Testis (tissue), 2 donors: ENCODE measurements at regions not wholly inside any gene's neighbourhood (a gene's known extent, or its start where the extent isn't known, plus 50 kb on each side); places are given as distances from the start of the nearest gene placed in this dataset.

Experiments
- DNase-seq: peaks from one replicate; pipeline ENCODE4 v3.0.0-alpha.2; 2019
- H3K27ac ChIP-seq, 2 donors: fragments of 200-600 bp; sonication (generic); one replicate each; pipeline ENCODE4 v1.5.1; 2019
- H3K27me3 ChIP-seq: fragments of 200-600 bp; sonication (generic); one replicate; pipeline ENCODE4 v1.5.1; 2019
- H3K36me3 ChIP-seq: fragments of 200-600 bp; sonication (generic); one replicate; pipeline ENCODE4 v1.5.1; 2017; ENCODE audit warnings: low read depth; ENCODE audit errors: missing control alignments
- H3K4me1 ChIP-seq: fragments of 200-600 bp; sonication (generic); one replicate; pipeline ENCODE4 v1.5.1; 2019
- H3K4me3 ChIP-seq, 2 donors: fragments of 200-600 bp; sonication (generic); one replicate each; pipeline ENCODE4 v1.5.1; 2017 to 2019
- H3K9me3 ChIP-seq: fragments of 200-600 bp; sonication (generic); one replicate; pipeline ENCODE4 v1.5.1; 2017
- CTCF ChIP-seq, 3 experiments: fragments of 450-650 bp in 2 of 3; fragments of 200-600 bp in 1 of 3; sonication (generic) in 1 of 3; IDR thresholded peaks; one replicate each; pipeline ENCODE4 v1.5.1; 2016 to 2019; ENCODE audit warnings: antibody characterized with exemption in 3 of 3, mild to moderate bottlenecking in 2 of 3, moderate library complexity in 1 of 3
- POLR2A ChIP-seq: fragments of 450-650 bp; IDR thresholded peaks from one replicate; pipeline ENCODE4 v1.6.1; 2017; ENCODE audit warnings: antibody characterized with exemption, mild to moderate bottlenecking, moderate library complexity
- WGBS, 2 donors: methylation state at CpG; one replicate each; pipeline ENCODE4 v1.1.5; 2018; 5-methylcytosine and 5-hydroxymethylcytosine counted together
- intact Hi-C: fragments of 100-400 bp; cut with DNase I; formaldehyde crosslinking; loops from one replicate; pipeline ENCODE4 v1.15.1; 2023; ENCODE audit warnings: low total_unique reads

DNA sequence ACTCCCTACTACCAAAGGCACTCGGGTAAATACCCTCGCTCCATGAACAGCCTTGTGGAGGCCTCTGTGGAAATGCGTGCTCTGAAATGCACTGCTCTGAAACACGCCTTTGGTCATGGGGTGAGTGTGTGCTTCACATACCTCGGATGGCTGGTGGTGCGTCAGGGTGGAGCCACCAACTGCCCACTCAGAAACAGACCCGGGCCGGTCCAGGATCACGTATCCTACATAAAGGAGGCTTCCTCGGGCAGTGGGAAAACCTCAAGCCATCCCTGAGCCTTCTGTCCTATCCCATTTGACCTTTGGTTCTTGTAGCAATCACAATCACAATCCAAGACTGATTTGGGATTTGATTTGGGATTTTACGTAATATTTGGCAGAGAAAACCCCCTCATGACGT lies 53.5 kb upstream of the ZNF516 start:
- Histone ChIP-seq H3K36me3 (no peaks in the 10 kb centered on the region), H3K27ac (no peak overlapping the region), H3K4me1 (no peaks in the 10 kb centered on the region), H3K9me3 (no peaks in the 10 kb centered on the region), H3K27me3 (no peaks in the 10 kb centered on the region), H3K4me3 (no peak overlapping the region)
- 84 to 85% methylated on average over 11 to 12 of the region's 12 CpGs for WGBS, 2 donors
- intact Hi-C loops: no loop called here
- no peak for TF ChIP-seq CTCF (IDR thresholded peaks at IDR 0.05)
- TF ChIP-seq POLR2A: no peak
- no peak for DNase-seq

DNA sequence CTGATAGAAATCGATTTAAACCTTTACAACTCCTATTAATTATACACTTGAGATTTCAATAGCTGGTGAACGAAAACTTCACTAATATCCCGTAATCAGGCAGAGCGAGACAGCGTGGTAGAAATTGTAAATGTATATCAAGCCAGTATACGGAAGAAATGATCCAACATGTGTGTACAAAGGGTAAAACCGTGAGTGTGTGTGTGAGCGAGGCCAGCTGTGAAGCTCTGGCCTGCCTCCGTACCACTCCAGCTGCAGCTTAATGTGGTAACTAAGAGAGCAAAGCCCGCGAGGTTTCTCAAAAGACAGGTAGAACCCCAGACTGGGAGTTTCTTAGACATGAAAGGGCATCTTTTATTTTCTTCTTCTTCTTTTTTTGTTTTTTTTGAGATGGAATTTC lies 52.3 kb upstream of the ZNF516 start:
- Histone ChIP-seq H3K9me3 (no peaks in the 10 kb centered on the region), H3K4me1 (no peaks in the 10 kb centered on the region), H3K27ac (no peak overlapping the region), H3K4me3 (no peak overlapping the region), H3K36me3 (no peaks in the 10 kb centered on the region), H3K27me3 (no peaks in the 10 kb centered on the region)
- 90 to 93% methylated on average over 11 of the region's 11 CpGs for WGBS, 2 donors
- TF ChIP-seq CTCF (IDR thresholded peaks at IDR 0.05) (no peak), POLR2A (no peak)
- intact Hi-C loops: no loop called here
- DNase-seq: no peak

GRCh38 chr18:76546436-76546835 lies 51.4 kb upstream of the ZNF516 start:
- WGBS, 2 donors: 53 to 62% methylated on average over 6 of the region's 6 CpGs
- Histone ChIP-seq H3K9me3 (no peaks in the 10 kb centered on the region), H3K27me3 (no peaks in the 10 kb centered on the region), H3K4me3 (no peak overlapping the region), H3K36me3 (no peaks in the 10 kb centered on the region), H3K27ac (peak overlapping the region in 1 of 2 donors; percentile 48), H3K4me1 (no peaks in the 10 kb centered on the region)
- DNase-seq: no peak
- TF ChIP-seq CTCF (IDR thresholded peaks at IDR 0.05) (no peak), POLR2A (no peak)
- intact Hi-C loops: no loop called here

DNA sequence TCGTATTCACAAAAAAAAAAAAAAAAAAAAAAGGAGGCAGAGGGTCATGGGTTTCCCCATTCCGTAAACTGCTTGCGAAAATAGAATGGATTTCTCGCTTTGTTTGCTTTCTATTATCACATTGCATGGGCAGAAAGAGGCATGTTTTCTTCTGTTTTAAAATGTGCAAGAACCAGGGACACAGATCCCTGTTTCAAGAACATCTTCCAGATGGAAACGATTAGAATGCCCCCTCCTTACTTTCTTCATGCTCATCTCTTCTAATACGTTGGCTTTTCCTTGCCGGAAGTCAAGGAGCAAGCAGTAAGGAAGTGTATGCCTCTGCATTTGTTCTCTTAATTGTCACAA lies 51.0 kb upstream of the ZNF516 start:
- H3K9me3 ChIP-seq: no peaks in the 10 kb centered on the region
- no peaks in the 10 kb centered on the region for H3K4me1 ChIP-seq
- H3K36me3 ChIP-seq: no peaks in the 10 kb centered on the region
- no peak for DNase-seq
- H3K27me3 ChIP-seq: no peaks in the 10 kb centered on the region
- no peak overlapping the region for H3K4me3 ChIP-seq
- peak overlapping the region in 1 of 2 donors; percentile 48 for H3K27ac ChIP-seq
- TF ChIP-seq POLR2A (no peak), CTCF (IDR thresholded peaks at IDR 0.05) (no peak)
- 44 to 50% methylated on average over 7 of the region's 7 CpGs for whole genome bisulfite sequencing, 2 donors
- intact Hi-C loops: no loop called here

- no peak for DNase-seq
Measured at GRCh38 chr18:76545433-76546087, 50.5 kb upstream of the ZNF516 start.

More at GRCh38 chr18:76545433-76546087, 50.5 kb upstream of the ZNF516 start:
- intact Hi-C loops: no loop called here
- WGBS, 2 donors: 81 to 82% methylated on average over 14 of the region's 14 CpGs
- Histone ChIP-seq H3K4me3 (no peak overlapping the region), H3K27me3 (no peaks in the 10 kb centered on the region), H3K27ac (no peak overlapping the region), H3K36me3 (no peaks in the 10 kb centered on the region), H3K4me1 (no peaks in the 10 kb centered on the region), H3K9me3 (no peaks in the 10 kb centered on the region)
- TF ChIP-seq CTCF (IDR thresholded peaks at IDR 0.05): no peak
- TF ChIP-seq POLR2A: no peak
